GM23338 (cell line): ENCODE measurements at regions not wholly inside any gene's neighbourhood (a gene's known extent, or its start where the extent isn't known, plus 50 kb on each side); places are given as distances from the start of the nearest gene placed in this dataset.

Experiments
- ATAC-seq: fragments of 200-7000 bp; cut with Tn5 transposase; 3 replicates; pipeline ENCODE4 v1.9.1; 2020
- DNase-seq: peaks from one replicate; pipeline ENCODE4 v3.0.0-alpha.2; 2015; ENCODE audit warnings: low spot score
- H2AFZ ChIP-seq: fragments of 200-600 bp; sonication (generic); 2 replicates; pipeline ENCODE4 v1.8.0; 2016; ENCODE audit warnings: antibody characterized with exemption, mild to moderate bottlenecking, moderate library complexity
- H3F3A ChIP-seq: fragments of 200-600 bp; sonication (generic); replicated peaks from 2 replicates; pipeline ENCODE4 v1.8.0; 2017; ENCODE audit warnings: antibody characterized with exemption, mixed run types, low read depth
- H3K27ac ChIP-seq: fragments of 200-600 bp; sonication (generic); 2 replicates; pipeline ENCODE4 v1.6.1; 2016; ENCODE audit warnings: low read depth
- H3K27me3 ChIP-seq: fragments of 200-600 bp; sonication (generic); 2 replicates; pipeline ENCODE4 v1.8.0; 2016; ENCODE audit warnings: mild to moderate bottlenecking, mixed run types, moderate library complexity; ENCODE audit not compliant: insufficient read depth
- H3K36me3 ChIP-seq: fragments of 200-600 bp; sonication (generic); 2 replicates; pipeline ENCODE4 v1.8.0; 2016; ENCODE audit warnings: mild to moderate bottlenecking; ENCODE audit not compliant: insufficient read depth
- H3K4me1 ChIP-seq: fragments of 200-600 bp; sonication (generic); 2 replicates; pipeline ENCODE4 v1.8.0; 2016; ENCODE audit warnings: mild to moderate bottlenecking, moderate library complexity; ENCODE audit not compliant: insufficient read depth
- H3K4me2 ChIP-seq: fragments of 200-600 bp; sonication (generic); 2 replicates; pipeline ENCODE4 v1.7.1; 2017; ENCODE audit warnings: mixed run types
- H3K4me3 ChIP-seq: fragments of 200-600 bp; sonication (generic); 2 replicates; pipeline ENCODE4 v1.6.1; 2016; ENCODE audit warnings: mixed run types
- H3K79me2 ChIP-seq: fragments of 200-600 bp; sonication (generic); replicated peaks from 2 replicates; pipeline ENCODE4 v1.8.0; 2017; ENCODE audit warnings: mild to moderate bottlenecking; ENCODE audit not compliant: insufficient read depth
- H3K9me2 ChIP-seq: fragments of 200-600 bp; sonication (generic); 2 replicates; pipeline ENCODE4 v1.8.0; 2017; ENCODE audit not compliant: insufficient read depth
- H4K20me1 ChIP-seq: fragments of 200-600 bp; sonication (generic); replicated peaks from 2 replicates; pipeline ENCODE4 v1.8.0; 2017; ENCODE audit warnings: mild to moderate bottlenecking; ENCODE audit not compliant: insufficient read depth
- H3K27ac Mint-ChIP-seq: 2 replicates; pipeline ENCODE4 v1.8.0; 2020; ENCODE audit warnings: inconsistent platforms, mild to moderate bottlenecking, moderate library complexity, mixed read lengths
- H3K27me3 Mint-ChIP-seq: 3 replicates; pipeline ENCODE4 v1.8.0; 2022; ENCODE audit warnings: low read depth, mild to moderate bottlenecking, moderate library complexity, mixed read lengths, inconsistent platforms; ENCODE audit not compliant: insufficient read depth, poor library complexity
- H3K36me3 Mint-ChIP-seq: 3 replicates; pipeline ENCODE4 v1.8.0; 2021; ENCODE audit warnings: low read depth, mild to moderate bottlenecking, inconsistent platforms, moderate library complexity, mixed read lengths
- H3K4me1 Mint-ChIP-seq: 3 replicates; pipeline ENCODE4 v1.8.0; 2020; ENCODE audit warnings: mild to moderate bottlenecking, inconsistent platforms, mixed read lengths
- H3K4me3 Mint-ChIP-seq: 3 replicates; pipeline ENCODE4 v1.8.0; 2021; ENCODE audit warnings: moderate library complexity, mild to moderate bottlenecking, inconsistent platforms, mixed read lengths
- H3K9me3 Mint-ChIP-seq: 3 replicates; pipeline ENCODE4 v1.8.0; 2020; ENCODE audit warnings: moderate library complexity, mild to moderate bottlenecking, inconsistent platforms, mixed read lengths
- CREB1 ChIP-seq: fragments of 250-450 bp; sonication (Bioruptor Pico); IDR thresholded peaks from 2 replicates; pipeline ENCODE4 v1.5.0; 2020; ENCODE audit warnings: low read depth, mild to moderate bottlenecking, moderate library complexity
- EZH2 ChIP-seq: fragments of 200-600 bp; sonication (generic); IDR thresholded peaks from one replicate; pipeline ENCODE4 v1.8.0; 2017; ENCODE audit warnings: antibody characterized with exemption, mild to moderate bottlenecking, low read depth; ENCODE audit not compliant: unreplicated experiment
- EZH2phosphoT487 ChIP-seq: fragments of 200-600 bp; sonication (generic); IDR thresholded peaks from one replicate; pipeline ENCODE4 v1.8.1; 2018; ENCODE audit warnings: antibody characterized with exemption; ENCODE audit not compliant: unreplicated experiment
- JUNB ChIP-seq: IDR thresholded peaks from one replicate; pipeline ENCODE4 v1.6.1; 2016; ENCODE audit warnings: antibody characterized with exemption; ENCODE audit not compliant: unreplicated experiment
- NANOG ChIP-seq: IDR thresholded peaks from 2 replicates; pipeline ENCODE4 v1.6.1; 2016; ENCODE audit warnings: antibody characterized with exemption, borderline replicate concordance
- POLR2AphosphoS5 ChIP-seq: IDR thresholded peaks from 2 replicates; pipeline ENCODE4 v1.6.1; 2016; ENCODE audit warnings: antibody characterized with exemption, low read depth
- STAT1 ChIP-seq: IDR thresholded peaks from one replicate; pipeline ENCODE4 v1.6.1; 2016; ENCODE audit warnings: antibody characterized with exemption; ENCODE audit not compliant: unreplicated experiment
- ZNF114 ChIP-seq: fragments of 250-450 bp; sonication (Bioruptor Pico); IDR thresholded peaks from 2 replicates; pipeline ENCODE4 v1.5.0; 2020; ENCODE audit warnings: mild to moderate bottlenecking, moderate library complexity
- ZNF331 ChIP-seq: fragments of 250-450 bp; sonication (Bioruptor Pico); IDR thresholded peaks from 2 replicates; pipeline ENCODE4 v1.5.0; 2020; ENCODE audit warnings: low read depth, mild to moderate bottlenecking, moderate library complexity
- TF ChIP-seq, protein P1 (sequence below), 2 experiments: fragments of 200-600 bp in 1 of 2; sonication (generic) in 1 of 2; conservative IDR thresholded peaks; 2 replicates each; pipeline versions ENCODE4 v1.5.1 to v1.6.1; 2016 to 2017; ENCODE audit warnings: antibody characterized with exemption in 2 of 2, low read depth in 2 of 2, mild to moderate bottlenecking in 2 of 2, moderate library complexity in 1 of 2
- TF ChIP-seq, protein P2 (sequence below): fragments of 250-450 bp; sonication (Bioruptor Pico); IDR thresholded peaks from 2 replicates; pipeline ENCODE4 v1.5.0; 2020; ENCODE audit warnings: mild to moderate bottlenecking, moderate library complexity

DNA sequence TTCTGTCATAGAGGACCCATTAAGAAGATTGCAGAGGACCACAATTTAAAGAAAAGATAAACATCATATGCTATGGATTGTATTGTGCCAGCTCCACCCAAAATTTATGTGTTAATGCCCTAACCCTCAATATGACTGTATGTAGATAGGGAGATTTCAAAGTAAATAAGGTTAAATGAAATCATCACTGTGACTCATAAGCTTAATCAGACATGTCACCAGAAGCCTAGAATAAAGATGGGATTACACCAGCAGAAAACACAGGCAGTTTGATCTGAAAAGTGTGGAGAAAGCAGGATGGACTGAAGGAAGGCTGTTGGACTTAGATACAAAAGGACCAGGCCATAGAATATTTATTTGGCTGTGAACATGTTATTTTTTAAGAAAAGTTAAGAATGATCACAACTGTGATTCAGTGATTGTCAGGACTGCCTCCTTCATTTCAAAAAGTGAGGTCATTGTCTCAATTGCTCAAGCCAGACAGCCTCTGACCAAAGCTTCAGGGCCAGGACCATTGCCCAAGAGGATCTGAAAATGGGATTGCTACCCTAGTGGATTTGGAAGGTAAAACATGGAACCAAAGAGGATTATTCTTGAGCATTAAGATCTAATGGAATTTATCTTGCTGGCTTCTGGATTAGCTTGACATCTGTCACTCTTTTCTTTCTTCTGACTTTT, 270.8 kb upstream of the POM121L12 start:
- DNase-seq (no peak), ATAC-seq (no peak)
- Histone ChIP-seq H3K27me3 (no peaks in the 10 kb centered on the region), H3K36me3 (no peaks in the 10 kb centered on the region), H4K20me1 (no peaks in the 10 kb centered on the region), H3K79me2 (no peaks in the 10 kb centered on the region), H3K4me2 (no peak overlapping the region), H3K4me3 (no peak overlapping the region), H3K4me1 (no peaks in the 10 kb centered on the region), H3K27ac (no peak overlapping the region), H3K9me2 (peaks cover 3% of the 10 kb centered on the region; the same call in 1 of the 2 replicates), H3F3A (no peaks in the 10 kb centered on the region), H2AFZ (no peak overlapping the region)
- peaks cover 2% of the 10 kb centered on the region for H3K27me3 Mint-ChIP-seq
- H3K4me1 Mint-ChIP-seq: no peaks in the 10 kb centered on the region
- H3K36me3 Mint-ChIP-seq: no peaks in the 10 kb centered on the region
- H3K9me3 Mint-ChIP-seq: no peaks in the 10 kb centered on the region
- TF ChIP-seq, protein P1, sequence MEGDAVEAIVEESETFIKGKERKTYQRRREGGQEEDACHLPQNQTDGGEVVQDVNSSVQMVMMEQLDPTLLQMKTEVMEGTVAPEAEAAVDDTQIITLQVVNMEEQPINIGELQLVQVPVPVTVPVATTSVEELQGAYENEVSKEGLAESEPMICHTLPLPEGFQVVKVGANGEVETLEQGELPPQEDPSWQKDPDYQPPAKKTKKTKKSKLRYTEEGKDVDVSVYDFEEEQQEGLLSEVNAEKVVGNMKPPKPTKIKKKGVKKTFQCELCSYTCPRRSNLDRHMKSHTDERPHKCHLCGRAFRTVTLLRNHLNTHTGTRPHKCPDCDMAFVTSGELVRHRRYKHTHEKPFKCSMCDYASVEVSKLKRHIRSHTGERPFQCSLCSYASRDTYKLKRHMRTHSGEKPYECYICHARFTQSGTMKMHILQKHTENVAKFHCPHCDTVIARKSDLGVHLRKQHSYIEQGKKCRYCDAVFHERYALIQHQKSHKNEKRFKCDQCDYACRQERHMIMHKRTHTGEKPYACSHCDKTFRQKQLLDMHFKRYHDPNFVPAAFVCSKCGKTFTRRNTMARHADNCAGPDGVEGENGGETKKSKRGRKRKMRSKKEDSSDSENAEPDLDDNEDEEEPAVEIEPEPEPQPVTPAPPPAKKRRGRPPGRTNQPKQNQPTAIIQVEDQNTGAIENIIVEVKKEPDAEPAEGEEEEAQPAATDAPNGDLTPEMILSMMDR (conservative IDR thresholded peaks at IDR 0.05; ENCODE audit: low read depth in 2 of 2): 0 out of 4 replicates have a peak, but pooled peaks of 1 of the 2 experiments have one; percentile 8
- TF ChIP-seq JUNB: no peak
- H3K27ac Mint-ChIP-seq: no peak overlapping the region
- H3K4me3 Mint-ChIP-seq: no peak overlapping the region

DNA sequence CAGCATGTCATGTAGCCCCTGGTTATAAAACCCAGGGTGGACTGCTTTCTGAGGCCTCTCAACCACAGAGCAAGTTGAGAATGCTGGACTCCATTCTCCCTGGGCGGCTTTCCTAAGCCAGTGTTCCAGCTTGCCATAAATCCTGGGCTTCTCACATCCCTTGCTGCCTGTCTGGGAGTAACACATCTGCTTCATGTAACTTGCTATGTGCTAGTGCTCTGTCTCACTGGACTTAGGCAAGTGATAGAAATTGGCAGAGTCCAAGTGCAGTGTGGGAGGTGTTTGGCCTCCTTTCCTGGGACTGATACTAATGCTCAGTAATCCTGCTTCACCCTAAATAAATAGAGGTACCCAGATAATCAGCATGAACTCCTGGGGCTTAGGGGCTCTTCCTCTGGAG, 277.1 kb upstream of the POM121L12 start:
- no peaks in the 10 kb centered on the region for H3K36me3 Mint-ChIP-seq
- no peak overlapping the region for H3K4me2 ChIP-seq
- H3K4me1 Mint-ChIP-seq: no peaks in the 10 kb centered on the region
- ATAC-seq: no peak
- H3F3A ChIP-seq: no peaks in the 10 kb centered on the region
- peaks cover 2% of the 10 kb centered on the region for H3K27me3 Mint-ChIP-seq
- H3K9me3 Mint-ChIP-seq: no peaks in the 10 kb centered on the region; the same call in 2 of the 3 replicates
- DNase-seq: no peak
- no peaks in the 10 kb centered on the region for H3K79me2 ChIP-seq
- H3K4me3 Mint-ChIP-seq: no peak overlapping the region
- no peaks in the 10 kb centered on the region for H4K20me1 ChIP-seq
- no peak overlapping the region for H3K4me3 ChIP-seq
- peaks cover 3% of the 10 kb centered on the region; the same call in 1 of the 2 replicates for H3K9me2 ChIP-seq
- no peak overlapping the region for H3K27ac Mint-ChIP-seq
- H3K4me1 ChIP-seq: no peaks in the 10 kb centered on the region
- H3K27me3 ChIP-seq: no peaks in the 10 kb centered on the region
- no peak overlapping the region for H2AFZ ChIP-seq
- no peaks in the 10 kb centered on the region for H3K36me3 ChIP-seq
- H3K27ac ChIP-seq: no peak overlapping the region
- no peak for TF ChIP-seq EZH2
- TF ChIP-seq, protein P2, sequence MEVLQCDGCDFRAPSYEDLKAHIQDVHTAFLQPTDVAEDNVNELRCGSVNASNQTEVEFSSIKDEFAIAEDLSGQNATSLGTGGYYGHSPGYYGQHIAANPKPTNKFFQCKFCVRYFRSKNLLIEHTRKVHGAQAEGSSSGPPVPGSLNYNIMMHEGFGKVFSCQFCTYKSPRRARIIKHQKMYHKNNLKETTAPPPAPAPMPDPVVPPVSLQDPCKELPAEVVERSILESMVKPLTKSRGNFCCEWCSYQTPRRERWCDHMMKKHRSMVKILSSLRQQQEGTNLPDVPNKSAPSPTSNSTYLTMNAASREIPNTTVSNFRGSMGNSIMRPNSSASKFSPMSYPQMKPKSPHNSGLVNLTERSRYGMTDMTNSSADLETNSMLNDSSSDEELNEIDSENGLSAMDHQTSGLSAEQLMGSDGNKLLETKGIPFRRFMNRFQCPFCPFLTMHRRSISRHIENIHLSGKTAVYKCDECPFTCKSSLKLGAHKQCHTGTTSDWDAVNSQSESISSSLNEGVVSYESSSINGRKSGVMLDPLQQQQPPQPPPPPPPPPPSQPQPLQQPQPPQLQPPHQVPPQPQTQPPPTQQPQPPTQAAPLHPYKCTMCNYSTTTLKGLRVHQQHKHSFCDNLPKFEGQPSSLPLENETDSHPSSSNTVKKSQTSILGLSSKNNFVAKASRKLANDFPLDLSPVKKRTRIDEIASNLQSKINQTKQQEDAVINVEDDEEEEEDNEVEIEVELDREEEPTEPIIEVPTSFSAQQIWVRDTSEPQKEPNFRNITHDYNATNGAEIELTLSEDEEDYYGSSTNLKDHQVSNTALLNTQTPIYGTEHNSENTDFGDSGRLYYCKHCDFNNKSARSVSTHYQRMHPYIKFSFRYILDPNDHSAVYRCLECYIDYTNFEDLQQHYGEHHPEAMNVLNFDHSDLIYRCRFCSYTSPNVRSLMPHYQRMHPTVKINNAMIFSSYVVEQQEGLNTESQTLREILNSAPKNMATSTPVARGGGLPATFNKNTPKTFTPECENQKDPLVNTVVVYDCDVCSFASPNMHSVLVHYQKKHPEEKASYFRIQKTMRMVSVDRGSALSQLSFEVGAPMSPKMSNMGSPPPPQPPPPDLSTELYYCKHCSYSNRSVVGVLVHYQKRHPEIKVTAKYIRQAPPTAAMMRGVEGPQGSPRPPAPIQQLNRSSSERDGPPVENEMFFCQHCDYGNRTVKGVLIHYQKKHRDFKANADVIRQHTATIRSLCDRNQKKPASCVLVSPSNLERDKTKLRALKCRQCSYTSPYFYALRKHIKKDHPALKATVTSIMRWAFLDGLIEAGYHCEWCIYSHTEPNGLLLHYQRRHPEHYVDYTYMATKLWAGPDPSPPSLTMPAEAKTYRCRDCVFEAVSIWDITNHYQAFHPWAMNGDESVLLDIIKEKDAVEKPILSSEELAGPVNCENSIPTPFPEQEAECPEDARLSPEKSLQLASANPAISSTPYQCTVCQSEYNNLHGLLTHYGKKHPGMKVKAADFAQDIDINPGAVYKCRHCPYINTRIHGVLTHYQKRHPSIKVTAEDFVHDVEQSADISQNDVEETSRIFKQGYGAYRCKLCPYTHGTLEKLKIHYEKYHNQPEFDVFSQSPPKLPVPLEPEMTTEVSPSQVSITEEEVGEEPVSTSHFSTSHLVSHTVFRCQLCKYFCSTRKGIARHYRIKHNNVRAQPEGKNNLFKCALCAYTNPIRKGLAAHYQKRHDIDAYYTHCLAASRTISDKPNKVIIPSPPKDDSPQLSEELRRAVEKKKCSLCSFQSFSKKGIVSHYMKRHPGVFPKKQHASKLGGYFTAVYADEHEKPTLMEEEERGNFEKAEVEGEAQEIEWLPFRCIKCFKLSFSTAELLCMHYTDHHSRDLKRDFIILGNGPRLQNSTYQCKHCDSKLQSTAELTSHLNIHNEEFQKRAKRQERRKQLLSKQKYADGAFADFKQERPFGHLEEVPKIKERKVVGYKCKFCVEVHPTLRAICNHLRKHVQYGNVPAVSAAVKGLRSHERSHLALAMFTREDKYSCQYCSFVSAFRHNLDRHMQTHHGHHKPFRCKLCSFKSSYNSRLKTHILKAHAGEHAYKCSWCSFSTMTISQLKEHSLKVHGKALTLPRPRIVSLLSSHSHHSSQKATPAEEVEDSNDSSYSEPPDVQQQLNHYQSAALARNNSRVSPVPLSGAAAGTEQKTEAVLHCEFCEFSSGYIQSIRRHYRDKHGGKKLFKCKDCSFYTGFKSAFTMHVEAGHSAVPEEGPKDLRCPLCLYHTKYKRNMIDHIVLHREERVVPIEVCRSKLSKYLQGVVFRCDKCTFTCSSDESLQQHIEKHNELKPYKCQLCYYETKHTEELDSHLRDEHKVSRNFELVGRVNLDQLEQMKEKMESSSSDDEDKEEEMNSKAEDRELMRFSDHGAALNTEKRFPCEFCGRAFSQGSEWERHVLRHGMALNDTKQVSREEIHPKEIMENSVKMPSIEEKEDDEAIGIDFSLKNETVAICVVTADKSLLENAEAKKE (CRISPR knock-in tag): no peak
- no peak for TF ChIP-seq JUNB
- no peak for TF ChIP-seq CREB1 (CRISPR knock-in tag)
- no peak for TF ChIP-seq EZH2phosphoT487
- no peak for TF ChIP-seq POLR2AphosphoS5
- TF ChIP-seq ZNF114: no peak
- TF ChIP-seq, protein P1 (conservative IDR thresholded peaks at IDR 0.05; ENCODE audit: low read depth in 2 of 2): no peak
- no peak for TF ChIP-seq ZNF331 (CRISPR knock-in tag)
- TF ChIP-seq STAT1: no peak
- TF ChIP-seq NANOG: no peak
